ENCODE measurements at regions not wholly inside any gene's neighbourhood (a gene's known extent, or its start where the extent isn't known, plus 50 kb on each side); places are given as distances from the start of the nearest gene placed in this dataset.

- Mint-ChIP-seq H3K36me3 (ENCODE audit: insufficient read depth, unreplicated experiment) (no peaks in the 10 kb centered on the region), H3K4me3 (ENCODE audit: unreplicated experiment) (no peak overlapping the region), H3K27me3 (ENCODE audit: insufficient read depth, unreplicated experiment) (no peaks in the 10 kb centered on the region), H3K9me3 (ENCODE audit: unreplicated experiment) (peaks cover 10% of the 10 kb centered on the region), H3K27ac (ENCODE audit: low read depth, unreplicated experiment) (no peak overlapping the region), H3K4me1 (ENCODE audit: insufficient read depth, unreplicated experiment) (no peaks in the 10 kb centered on the region)
- ChIA-PET CTCF (no interaction called here), POLR2A (no interaction called here)
- no peak for TF ChIP-seq CTCF (IDR thresholded peaks at IDR 0.05; ENCODE audit: unreplicated experiment)
- no TSS peak for BruUV-seq (replicated peaks)
- no peak for DNase-seq (ENCODE audit: unreplicated experiment)
- intact Hi-C loops (cut with micrococcal nuclease): no loop called here
These were observed 191.5 kb upstream of the AJAP1 start for GRCh38 chr1:4462831-4463484.

- no peaks in the 10 kb centered on the region for H3K4me1 Mint-ChIP-seq (ENCODE audit: insufficient read depth, unreplicated experiment)
- H3K4me3 Mint-ChIP-seq (ENCODE audit: unreplicated experiment): no peak overlapping the region
- peaks cover 10% of the 10 kb centered on the region for H3K9me3 Mint-ChIP-seq (ENCODE audit: unreplicated experiment)
- ChIA-PET CTCF (no interaction called here), POLR2A (no interaction called here)
- no peaks in the 10 kb centered on the region for H3K36me3 Mint-ChIP-seq (ENCODE audit: insufficient read depth, unreplicated experiment)
- BruUV-seq (replicated peaks): no TSS peak
- no peak for DNase-seq (ENCODE audit: unreplicated experiment)
- intact Hi-C loops (cut with micrococcal nuclease): no loop called here
- no peaks in the 10 kb centered on the region for H3K27me3 Mint-ChIP-seq (ENCODE audit: insufficient read depth, unreplicated experiment)
- no peak for TF ChIP-seq CTCF (IDR thresholded peaks at IDR 0.05; ENCODE audit: unreplicated experiment)
- no peak overlapping the region for H3K27ac Mint-ChIP-seq (ENCODE audit: low read depth, unreplicated experiment)
These were observed 190.8 kb upstream of the AJAP1 start for GRCh38 chr1:4463631-4464030.

GRCh38 chr1:4464478-4464877, 189.9 kb upstream of the AJAP1 start:
- H3K27ac Mint-ChIP-seq (ENCODE audit: low read depth, unreplicated experiment): no peak overlapping the region
- no peaks in the 10 kb centered on the region for H3K36me3 Mint-ChIP-seq (ENCODE audit: insufficient read depth, unreplicated experiment)
- CTCF ChIA-PET: no interaction called here
- TF ChIP-seq CTCF (IDR thresholded peaks at IDR 0.05; ENCODE audit: unreplicated experiment): no peak
- no TSS peak for BruUV-seq (replicated peaks)
- intact Hi-C loops (cut with micrococcal nuclease): no loop called here
- no peaks in the 10 kb centered on the region for H3K27me3 Mint-ChIP-seq (ENCODE audit: insufficient read depth, unreplicated experiment)
- H3K9me3 Mint-ChIP-seq (ENCODE audit: unreplicated experiment): peaks cover 10% of the 10 kb centered on the region
- H3K4me3 Mint-ChIP-seq (ENCODE audit: unreplicated experiment): no peak overlapping the region
- H3K4me1 Mint-ChIP-seq (ENCODE audit: insufficient read depth, unreplicated experiment): no peaks in the 10 kb centered on the region
- POLR2A ChIA-PET: no interaction called here
- no peak for DNase-seq (ENCODE audit: unreplicated experiment)

GRCh38 chr1:4467241-4467640, 187.2 kb upstream of the AJAP1 start:
- no peak for DNase-seq (ENCODE audit: unreplicated experiment)
- POLR2A ChIA-PET: interaction anchor here (0.7 kb wide), 1 partner anchor 32 kb away, joined by 3 read pairs; no protein-coding TSS in a partner anchor
- no peak overlapping the region for H3K4me3 Mint-ChIP-seq (ENCODE audit: unreplicated experiment)
- H3K36me3 Mint-ChIP-seq (ENCODE audit: insufficient read depth, unreplicated experiment): no peaks in the 10 kb centered on the region
- H3K27me3 Mint-ChIP-seq (ENCODE audit: insufficient read depth, unreplicated experiment): no peaks in the 10 kb centered on the region
- no TSS peak for BruUV-seq (replicated peaks)
- H3K4me1 Mint-ChIP-seq (ENCODE audit: insufficient read depth, unreplicated experiment): no peaks in the 10 kb centered on the region
- H3K9me3 Mint-ChIP-seq (ENCODE audit: unreplicated experiment): peaks cover 5% of the 10 kb centered on the region
- TF ChIP-seq CTCF (IDR thresholded peaks at IDR 0.05; ENCODE audit: unreplicated experiment): no peak
- intact Hi-C loops (cut with micrococcal nuclease): no loop called here
- CTCF ChIA-PET: interaction anchor here (0.9 kb wide), 1 partner anchor 38 kb away, joined by 4 read pairs; no protein-coding TSS in a partner anchor
- H3K27ac Mint-ChIP-seq (ENCODE audit: low read depth, unreplicated experiment): no peak overlapping the region

All from MCF 10A (cell line).